T-helper 17 cell (primary cell): ENCODE measurements at regions not wholly inside any gene's neighbourhood (a gene's known extent, or its start where the extent isn't known, plus 50 kb on each side); places are given as distances from the start of the nearest gene placed in this dataset.

Experiments
- ATAC-seq: fragments of 150-1000 bp; cut with Tn5 transposase; 2 replicates; pipeline ENCODE4 v1.10.0; 2021; ENCODE audit warnings: mild to moderate bottlenecking, moderate library complexity
- DNase-seq, 3 donors: peaks; one replicate each; pipeline versions ENCODE4 v3.0.0 to v3.0.0-alpha.2; 2020 to 2021
- H3K9me3 ChIP-seq: one replicate; pipeline ENCODE4 v1.7.0; 2013; ENCODE audit warnings: low read length, mild to moderate bottlenecking; ENCODE audit not compliant: control insufficient read depth, poor library complexity, severe bottlenecking
- H3K27ac Mint-ChIP-seq: one replicate; pipeline ENCODE4 v1.8.0; 2022; ENCODE audit warnings: mild to moderate bottlenecking, moderate library complexity, mixed read lengths
- H3K27me3 Mint-ChIP-seq: one replicate; pipeline ENCODE4 v1.8.0; 2022; ENCODE audit warnings: mixed read lengths
- H3K36me3 Mint-ChIP-seq: one replicate; pipeline ENCODE4 v1.8.0; 2022; ENCODE audit warnings: low read depth, mixed read lengths
- H3K4me1 Mint-ChIP-seq: one replicate; pipeline ENCODE4 v1.8.0; 2022; ENCODE audit warnings: mild to moderate bottlenecking, mixed read lengths
- H3K4me3 Mint-ChIP-seq: one replicate; pipeline ENCODE4 v1.8.0; 2022; ENCODE audit warnings: mild to moderate bottlenecking, moderate library complexity, mixed read lengths

DNA sequence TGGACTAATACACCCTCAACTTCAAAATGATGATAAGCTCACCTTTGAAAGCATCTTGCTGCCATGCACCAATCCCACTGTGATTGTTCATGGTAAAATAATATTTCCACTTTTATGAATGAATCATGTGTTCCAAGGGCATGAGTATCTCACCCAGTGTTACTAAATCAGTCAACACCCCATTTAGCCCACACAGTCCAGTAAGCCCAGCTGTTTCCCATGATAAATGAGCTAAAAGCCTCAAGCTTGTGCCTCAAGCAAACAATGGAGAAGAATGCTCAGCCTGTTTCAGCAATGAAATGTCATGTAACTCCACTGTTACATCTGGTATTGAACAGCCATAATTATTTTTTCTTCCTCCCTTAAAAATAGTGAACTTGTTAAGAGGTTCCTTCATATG lies 442.5 kb downstream of the XPNPEP1 start:
- no peak overlapping the region for H3K4me3 Mint-ChIP-seq
- H3K27me3 Mint-ChIP-seq = peaks cover 5% of the 10 kb centered on the region
- DNase-seq (no peak), ATAC-seq (no peak)
- H3K4me1 Mint-ChIP-seq = no peaks in the 10 kb centered on the region
- H3K9me3 ChIP-seq = no peaks in the 10 kb centered on the region
- no peaks in the 10 kb centered on the region for H3K36me3 Mint-ChIP-seq
- no peak overlapping the region for H3K27ac Mint-ChIP-seq

DNA sequence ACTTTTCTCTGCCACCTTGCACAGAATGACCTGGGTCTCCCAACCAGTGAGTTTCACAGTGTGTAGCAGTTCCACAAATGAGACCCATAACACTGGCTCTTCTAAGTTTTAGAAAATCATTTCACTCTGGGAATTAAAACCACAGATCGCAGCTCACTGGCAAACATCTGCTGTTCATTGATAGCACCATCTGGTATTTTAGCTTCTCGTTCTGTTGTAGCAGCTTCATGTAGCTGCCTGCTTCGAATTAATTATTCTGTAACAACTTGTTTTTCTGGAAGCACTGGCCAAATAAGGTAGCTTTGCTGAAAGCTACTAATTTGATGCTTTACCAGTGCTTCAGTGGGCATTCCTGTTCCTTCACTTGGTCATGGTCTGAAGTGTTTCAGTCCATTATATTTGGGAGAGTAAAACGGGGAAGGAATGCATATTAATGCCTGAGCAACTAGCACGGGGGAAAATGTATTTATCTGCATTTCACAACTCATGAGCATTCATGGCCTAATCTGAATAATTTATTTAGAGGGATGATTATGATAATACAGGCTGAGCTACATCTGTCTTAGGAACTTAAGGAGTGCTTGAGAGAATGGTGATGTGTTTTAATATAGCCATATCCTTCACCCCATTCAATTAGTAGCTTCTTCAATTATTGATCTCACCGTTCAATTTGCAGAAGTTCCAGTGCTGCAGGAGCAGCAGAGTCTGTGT lies 447.4 kb downstream of the XPNPEP1 start:
- ATAC-seq (no peak), DNase-seq (no peak)
- H3K9me3 ChIP-seq = no peaks in the 10 kb centered on the region
- Mint-ChIP-seq H3K27ac (no peak overlapping the region), H3K4me3 (no peak overlapping the region), H3K36me3 (no peaks in the 10 kb centered on the region), H3K27me3 (peaks cover 5% of the 10 kb centered on the region), H3K4me1 (no peaks in the 10 kb centered on the region)

DNA sequence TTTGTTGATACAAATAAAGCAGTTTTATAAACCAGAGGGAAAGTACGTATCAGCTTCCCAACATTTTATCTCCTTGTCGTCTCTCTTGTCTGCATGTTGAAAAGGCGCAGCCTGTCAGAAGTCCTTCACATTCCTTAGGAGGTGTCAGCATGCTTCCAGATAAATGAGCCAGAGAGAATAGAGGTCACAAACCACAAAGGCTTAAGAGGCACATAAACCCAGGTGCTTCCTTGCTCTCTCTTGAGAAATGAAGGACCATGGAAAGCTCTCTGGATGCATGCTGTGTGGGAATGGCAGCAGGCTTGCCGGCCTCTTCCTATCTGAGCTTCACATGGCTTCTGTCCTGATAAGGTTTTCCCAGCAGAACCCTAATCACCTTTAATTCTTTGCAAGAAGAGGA lies 448.5 kb downstream of the XPNPEP1 start:
- no peaks in the 10 kb centered on the region for H3K9me3 ChIP-seq
- Mint-ChIP-seq H3K36me3 (no peaks in the 10 kb centered on the region), H3K27me3 (peaks cover 5% of the 10 kb centered on the region), H3K4me3 (no peak overlapping the region), H3K4me1 (no peaks in the 10 kb centered on the region), H3K27ac (no peak overlapping the region)
- ATAC-seq (no peak), DNase-seq (no peak)

DNA sequence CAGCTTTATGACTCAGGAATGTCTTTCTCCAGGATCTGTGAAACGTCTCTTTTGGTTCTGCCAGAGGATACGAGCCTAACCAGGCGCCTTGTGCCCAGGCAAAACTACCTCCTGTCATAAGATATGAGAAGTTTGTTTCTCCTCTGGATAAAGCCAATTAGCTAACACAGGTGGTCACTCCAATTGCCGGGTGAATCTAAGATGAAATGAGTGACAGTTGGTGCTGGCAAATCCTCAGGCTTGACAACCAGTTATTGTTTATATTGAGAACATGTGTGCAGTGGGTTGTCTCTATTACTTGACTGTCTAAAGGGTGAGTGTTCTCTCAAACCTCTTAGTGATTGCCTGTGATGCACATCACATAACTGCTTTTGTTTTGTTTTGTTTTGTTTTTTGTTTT lies 449.1 kb downstream of the XPNPEP1 start:
- Mint-ChIP-seq H3K4me1 (no peaks in the 10 kb centered on the region), H3K27me3 (peaks cover 5% of the 10 kb centered on the region), H3K27ac (no peak overlapping the region), H3K4me3 (no peak overlapping the region), H3K36me3 (no peaks in the 10 kb centered on the region)
- no peak for ATAC-seq
- no peaks in the 10 kb centered on the region for H3K9me3 ChIP-seq
- DNase-seq = no peak

DNA sequence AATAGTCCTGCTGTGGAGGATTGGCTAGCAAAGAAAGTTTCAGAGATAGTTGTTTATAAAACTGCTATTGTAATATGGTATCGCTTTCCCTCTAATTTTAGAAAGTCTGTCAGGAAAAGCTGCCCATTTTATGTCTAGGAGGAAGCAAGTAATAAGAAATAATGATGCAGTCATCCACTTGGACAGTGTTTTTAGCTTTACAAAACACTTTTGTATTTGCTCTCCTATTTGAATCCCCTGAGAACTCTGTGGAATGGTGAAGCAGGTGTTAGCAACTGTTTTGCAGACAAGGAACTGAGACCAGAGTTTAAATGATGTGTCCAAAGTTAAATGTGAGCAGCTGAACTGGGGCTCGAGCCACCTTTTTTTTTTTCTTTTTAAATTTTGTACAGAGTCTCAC lies 455.8 kb downstream of the XPNPEP1 start:
- Mint-ChIP-seq H3K27me3 (no peaks in the 10 kb centered on the region), H3K4me1 (no peaks in the 10 kb centered on the region), H3K36me3 (peaks cover 3% of the 10 kb centered on the region), H3K27ac (no peak overlapping the region), H3K4me3 (no peak overlapping the region)
- H3K9me3 ChIP-seq = no peaks in the 10 kb centered on the region
- DNase-seq (no peak), ATAC-seq (no peak)

DNA sequence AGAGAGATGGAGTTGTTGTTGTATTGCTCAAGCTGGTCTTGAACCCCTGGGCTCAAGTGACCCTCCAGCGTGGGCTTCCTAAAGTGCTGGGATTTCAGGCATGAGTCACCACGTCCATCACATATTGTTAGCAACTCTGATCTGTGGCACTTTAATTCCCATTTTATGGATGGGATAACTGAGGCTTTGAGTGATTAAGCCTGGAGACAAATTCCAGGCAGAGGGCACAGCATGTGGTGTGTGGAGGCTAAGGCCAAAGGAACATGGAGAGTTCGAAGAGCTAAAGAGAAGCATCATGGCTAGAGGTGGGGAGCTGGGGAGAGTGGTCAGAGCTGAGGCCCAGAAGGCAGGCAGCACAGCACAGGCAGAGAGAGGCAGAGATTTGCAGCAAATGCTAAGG lies 458.4 kb downstream of the XPNPEP1 start:
- Mint-ChIP-seq H3K36me3 (peaks cover 3% of the 10 kb centered on the region), H3K4me1 (no peaks in the 10 kb centered on the region), H3K27me3 (no peaks in the 10 kb centered on the region), H3K4me3 (no peak overlapping the region), H3K27ac (no peak overlapping the region)
- DNase-seq (no peak), ATAC-seq (no peak)
- H3K9me3 ChIP-seq = no peaks in the 10 kb centered on the region

DNA sequence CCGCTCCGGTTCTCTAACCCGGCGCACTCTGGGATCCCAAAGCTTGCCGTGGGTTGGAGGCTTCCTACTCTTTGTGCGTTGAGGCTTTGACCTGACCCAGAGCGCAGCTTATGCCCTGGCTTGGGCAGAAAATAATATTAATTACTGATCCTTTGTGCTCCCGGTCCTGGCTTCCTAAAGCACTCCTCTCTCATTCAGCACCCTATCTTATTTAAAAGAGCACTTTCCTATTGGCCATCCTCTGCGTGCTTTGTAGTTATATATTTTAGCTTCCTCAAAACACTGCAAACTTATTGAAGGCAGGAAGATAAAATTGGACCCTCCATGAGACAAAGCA lies 466.0 kb downstream of the XPNPEP1 start:
- no peak overlapping the region for H3K4me3 Mint-ChIP-seq
- DNase-seq (no peak), ATAC-seq (no peak)
- peaks cover 16% of the 10 kb centered on the region for H3K27me3 Mint-ChIP-seq
- no peaks in the 10 kb centered on the region for H3K9me3 ChIP-seq
- no peak overlapping the region for H3K27ac Mint-ChIP-seq
- H3K4me1 Mint-ChIP-seq = no peaks in the 10 kb centered on the region
- no peaks in the 10 kb centered on the region for H3K36me3 Mint-ChIP-seq

DNA sequence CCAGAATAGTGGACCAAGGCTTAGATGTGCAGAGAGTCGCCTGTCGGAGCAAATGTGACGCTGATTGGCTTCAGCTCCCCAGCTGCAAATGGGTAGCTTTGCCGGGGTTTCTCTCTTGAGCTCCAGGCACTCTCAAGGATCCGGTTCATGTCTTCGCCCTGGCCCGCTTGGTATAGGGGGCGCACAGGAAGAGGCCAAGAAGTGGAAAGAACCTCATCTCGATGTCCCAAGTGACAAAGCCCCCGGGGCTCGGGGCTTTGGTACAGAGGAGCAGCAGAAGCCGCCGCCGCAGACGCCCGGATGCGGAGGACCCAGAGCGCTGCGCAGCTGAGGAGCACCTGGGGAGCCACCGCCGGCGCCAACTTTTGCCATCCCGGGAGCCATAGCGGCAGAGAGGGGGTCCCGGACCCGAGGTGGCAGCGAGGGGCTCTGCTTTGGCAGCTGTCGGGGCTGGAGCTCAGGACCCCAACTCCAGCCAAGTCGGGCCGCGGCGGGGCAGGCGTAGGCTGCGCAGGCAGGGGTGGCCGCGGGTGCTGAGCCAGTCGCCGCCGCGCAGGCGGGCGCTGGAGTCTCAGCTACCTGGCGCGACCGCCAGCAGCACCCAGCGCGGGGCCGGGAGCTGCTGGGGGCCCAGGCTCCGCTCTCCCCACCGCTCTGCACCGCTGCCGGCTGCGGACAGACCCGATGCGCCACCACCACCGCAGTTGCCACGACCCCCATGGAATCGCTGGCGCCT lies 466.6 kb downstream of the XPNPEP1 start:
- no peaks in the 10 kb centered on the region for H3K4me1 Mint-ChIP-seq
- peak in 1 of 3 donors; percentile 9 for DNase-seq
- no peak overlapping the region for H3K27ac Mint-ChIP-seq
- no peak for ATAC-seq
- H3K27me3 Mint-ChIP-seq = peaks cover 16% of the 10 kb centered on the region
- H3K4me3 Mint-ChIP-seq = no peak overlapping the region
- no peaks in the 10 kb centered on the region for H3K9me3 ChIP-seq
- no peaks in the 10 kb centered on the region for H3K36me3 Mint-ChIP-seq

DNA sequence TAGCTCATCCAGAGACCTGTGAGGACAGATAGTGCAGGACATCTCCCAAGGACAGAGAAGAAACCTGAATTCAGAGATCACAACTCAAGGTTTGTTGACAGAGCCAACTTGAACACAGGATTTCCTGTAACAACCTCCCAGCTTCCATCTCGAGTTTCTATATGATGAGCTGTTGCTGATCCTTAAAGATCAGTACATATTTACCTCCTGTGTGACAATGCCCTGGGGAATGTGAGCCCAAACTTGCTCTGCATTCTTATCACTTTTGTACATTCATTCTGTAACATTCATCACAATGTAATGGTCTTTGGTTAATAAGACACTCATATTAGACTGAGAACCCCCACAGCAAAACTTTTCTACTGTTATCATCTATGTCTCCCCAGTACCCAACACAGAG lies 468.6 kb downstream of the XPNPEP1 start:
- Mint-ChIP-seq H3K4me1 (no peaks in the 10 kb centered on the region), H3K36me3 (no peaks in the 10 kb centered on the region), H3K4me3 (no peak overlapping the region), H3K27me3 (peaks cover 16% of the 10 kb centered on the region), H3K27ac (no peak overlapping the region)
- no peak for DNase-seq
- H3K9me3 ChIP-seq = no peaks in the 10 kb centered on the region
- ATAC-seq = no peak

DNA sequence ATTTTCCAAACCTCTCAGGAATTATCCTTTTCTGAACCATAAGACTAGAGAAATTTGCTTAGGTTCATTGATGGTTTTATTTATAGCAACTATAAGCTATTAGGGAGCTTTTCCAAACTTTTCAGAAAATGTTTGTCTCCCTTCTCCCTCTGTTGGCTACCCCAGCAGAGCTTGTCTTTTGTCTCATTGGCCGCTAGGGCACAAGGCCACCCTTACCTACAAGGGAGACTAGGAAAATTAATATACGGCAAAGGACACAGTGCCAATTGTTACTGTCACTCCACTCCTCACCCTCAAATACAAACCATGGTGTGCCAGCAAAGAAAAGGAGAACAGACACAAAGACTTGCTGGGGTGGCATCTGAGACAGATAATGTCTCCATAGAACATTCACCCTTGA lies 471.4 kb downstream of the XPNPEP1 start:
- no peaks in the 10 kb centered on the region for H3K9me3 ChIP-seq
- no peaks in the 10 kb centered on the region for H3K4me1 Mint-ChIP-seq
- ATAC-seq = no peak
- no peaks in the 10 kb centered on the region for H3K36me3 Mint-ChIP-seq
- no peak for DNase-seq
- no peak overlapping the region for H3K27ac Mint-ChIP-seq
- peaks cover 11% of the 10 kb centered on the region for H3K27me3 Mint-ChIP-seq
- H3K4me3 Mint-ChIP-seq = no peak overlapping the region

DNA sequence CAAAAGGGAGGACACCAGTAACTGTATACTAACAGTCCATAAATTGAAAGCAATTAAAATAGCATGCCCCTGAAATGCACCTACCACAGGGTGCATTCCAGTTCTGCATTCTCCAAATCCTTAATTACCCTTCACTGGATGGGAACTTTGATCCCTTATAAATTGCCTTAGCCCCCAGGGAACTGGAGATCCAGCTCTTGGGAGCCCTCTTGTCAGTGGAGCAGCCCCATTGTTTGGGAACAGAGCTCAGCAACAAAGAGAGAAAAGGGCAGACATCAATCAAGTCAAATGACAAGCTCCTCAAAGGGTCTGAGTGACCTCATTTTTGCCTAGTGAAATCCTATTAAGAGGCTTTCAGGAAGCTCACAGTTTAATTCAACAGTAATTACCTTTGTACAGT lies 472.6 kb downstream of the XPNPEP1 start:
- no peaks in the 10 kb centered on the region for H3K4me1 Mint-ChIP-seq
- no peak for DNase-seq
- H3K27ac Mint-ChIP-seq = no peak overlapping the region
- H3K9me3 ChIP-seq = no peaks in the 10 kb centered on the region
- no peak overlapping the region for H3K4me3 Mint-ChIP-seq
- H3K36me3 Mint-ChIP-seq = no peaks in the 10 kb centered on the region
- peaks cover 2% of the 10 kb centered on the region for H3K27me3 Mint-ChIP-seq
- ATAC-seq = no peak

DNA sequence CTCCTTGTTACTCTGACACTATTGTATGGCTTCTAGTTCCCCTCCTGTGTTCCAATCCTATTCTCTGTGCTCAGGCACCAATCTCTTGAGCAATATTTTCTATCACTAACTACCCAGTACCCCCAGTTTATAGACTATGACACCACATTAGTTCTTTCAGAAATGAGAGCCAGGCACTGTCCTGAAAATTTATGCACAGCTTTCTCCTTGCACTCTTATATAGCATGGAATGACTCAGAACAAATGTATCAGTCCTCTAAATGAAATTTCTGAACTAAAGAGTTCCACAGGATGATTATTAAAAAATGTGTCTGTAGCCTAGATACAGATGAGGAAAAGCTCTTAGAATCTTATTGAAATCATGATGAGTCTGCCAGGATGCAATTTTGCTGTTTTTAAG lies 489.9 kb downstream of the XPNPEP1 start:
- Mint-ChIP-seq H3K27ac (no peak overlapping the region), H3K4me1 (no peaks in the 10 kb centered on the region), H3K36me3 (no peaks in the 10 kb centered on the region), H3K4me3 (no peak overlapping the region), H3K27me3 (no peaks in the 10 kb centered on the region)
- ATAC-seq (no peak), DNase-seq (no peak)
- no peaks in the 10 kb centered on the region for H3K9me3 ChIP-seq

DNA sequence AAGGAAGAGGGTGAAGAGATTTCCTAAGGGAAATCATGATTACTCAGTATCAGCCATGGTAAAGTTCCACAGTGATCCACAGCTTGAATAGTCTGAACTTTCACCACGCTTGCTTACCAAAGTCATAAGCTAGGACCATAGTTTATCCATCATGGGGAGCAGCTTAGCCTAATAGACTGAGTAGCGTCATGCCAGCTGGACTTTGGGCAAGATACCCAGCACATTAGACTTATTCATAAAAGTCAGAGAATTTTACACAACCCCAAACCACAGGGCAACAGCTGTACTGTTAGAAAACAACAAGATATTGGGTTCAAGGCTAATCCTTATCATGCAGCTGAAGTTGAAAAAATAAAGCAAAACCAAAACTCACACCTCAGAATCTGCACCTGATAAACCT lies 491.0 kb downstream of the XPNPEP1 start:
- Mint-ChIP-seq H3K4me1 (no peaks in the 10 kb centered on the region), H3K27me3 (no peaks in the 10 kb centered on the region), H3K4me3 (no peak overlapping the region), H3K36me3 (no peaks in the 10 kb centered on the region), H3K27ac (no peak overlapping the region)
- no peaks in the 10 kb centered on the region for H3K9me3 ChIP-seq
- DNase-seq (no peak), ATAC-seq (no peak)

DNA sequence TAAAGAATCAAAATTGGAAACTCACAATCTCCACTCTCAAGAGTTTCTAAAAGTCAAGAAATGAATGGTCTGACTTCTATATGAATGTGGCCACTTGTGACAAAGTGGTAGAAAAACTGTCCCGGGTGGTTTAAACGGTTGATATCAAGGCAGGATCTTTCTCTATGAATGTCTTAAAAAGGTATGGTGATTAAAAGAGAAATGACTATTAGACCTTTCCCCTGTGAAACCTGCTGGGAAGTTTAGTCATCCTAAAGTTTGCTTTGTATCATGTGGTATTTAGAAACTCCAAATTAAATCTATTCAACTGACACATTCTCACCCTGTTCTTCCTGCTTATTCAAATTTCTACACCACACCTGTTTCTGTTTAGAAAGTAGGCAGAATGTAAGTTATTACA lies 492.5 kb downstream of the XPNPEP1 start:
- Mint-ChIP-seq H3K4me3 (no peak overlapping the region), H3K4me1 (no peaks in the 10 kb centered on the region), H3K27ac (no peak overlapping the region), H3K27me3 (no peaks in the 10 kb centered on the region), H3K36me3 (no peaks in the 10 kb centered on the region)
- ATAC-seq (no peak), DNase-seq (no peak)
- no peaks in the 10 kb centered on the region for H3K9me3 ChIP-seq
